Limb (tissue), 2 donors: ENCODE measurements at regions not wholly inside any gene's neighbourhood (a gene's known extent, or its start where the extent isn't known, plus 50 kb on each side); places are given as distances from the start of the nearest gene placed in this dataset.

Experiments
- DNase-seq, 2 donors: peaks; one replicate each; pipeline ENCODE4 v3.0.0-alpha.2; 2016; ENCODE audit errors: extremely low spot score in 2 of 2

DNA sequence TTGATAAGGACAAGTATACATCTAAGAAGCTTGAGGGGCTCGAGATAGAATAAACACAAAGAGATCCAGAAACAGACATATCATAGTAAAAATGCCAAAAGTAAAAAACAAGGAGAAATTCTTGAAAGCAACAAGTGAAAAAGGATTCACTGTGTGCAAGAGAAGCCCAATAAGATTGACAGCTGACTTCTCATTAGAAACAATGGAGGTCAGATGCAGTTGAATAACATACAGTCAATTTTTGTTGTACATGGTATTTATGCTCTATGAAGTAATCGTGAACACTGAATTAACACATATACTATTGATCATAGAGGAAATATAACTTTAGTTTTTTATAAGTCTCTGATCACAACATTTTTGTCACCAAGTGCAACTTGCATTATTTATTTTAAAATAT lies 982.8 kb upstream of the SORCS1 start:
- no peak for DNase-seq

DNA sequence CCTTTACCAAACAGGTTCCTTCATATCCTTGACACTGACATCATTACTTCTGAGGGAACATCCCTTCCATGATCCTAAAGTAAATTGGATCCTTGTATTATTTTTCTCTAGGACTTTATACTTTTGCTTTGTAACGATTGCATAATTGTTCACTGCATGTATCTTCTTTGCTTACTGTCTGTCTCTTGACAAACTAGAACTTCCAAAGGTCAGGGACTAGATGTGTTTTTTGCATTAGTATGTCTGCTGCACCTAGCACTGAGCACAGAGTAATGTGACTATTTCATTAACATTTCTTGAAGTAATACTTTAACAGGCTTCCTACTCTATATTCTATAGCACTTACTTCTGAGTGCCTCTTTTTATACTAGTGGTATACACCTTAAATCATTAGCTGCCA lies 976.6 kb upstream of the SORCS1 start:
- DNase-seq: no peak

DNA sequence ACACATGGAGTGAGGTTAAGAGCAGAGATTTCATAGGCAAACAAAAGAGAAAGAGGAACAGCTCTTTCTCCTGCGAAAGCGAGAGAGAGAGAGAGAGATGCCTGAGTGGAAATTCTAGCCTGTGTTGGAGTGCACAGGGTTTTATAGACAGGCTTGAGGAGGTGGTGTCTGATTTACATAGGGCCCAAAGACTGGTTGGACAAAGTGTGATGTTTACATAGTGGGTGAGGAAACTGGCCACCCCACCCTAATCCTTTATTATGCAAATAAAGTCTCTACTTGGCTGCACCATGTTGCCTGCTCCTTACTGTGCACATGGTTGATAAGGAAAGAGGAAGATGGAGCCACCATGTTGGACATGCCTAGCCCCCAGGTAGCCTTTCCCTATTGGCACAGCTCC lies 967.8 kb upstream of the SORCS1 start:
- no peak for DNase-seq

GRCh38 chr10:108130575-108130974 lies 966.1 kb upstream of the SORCS1 start:
- DNase-seq: no peak

DNA sequence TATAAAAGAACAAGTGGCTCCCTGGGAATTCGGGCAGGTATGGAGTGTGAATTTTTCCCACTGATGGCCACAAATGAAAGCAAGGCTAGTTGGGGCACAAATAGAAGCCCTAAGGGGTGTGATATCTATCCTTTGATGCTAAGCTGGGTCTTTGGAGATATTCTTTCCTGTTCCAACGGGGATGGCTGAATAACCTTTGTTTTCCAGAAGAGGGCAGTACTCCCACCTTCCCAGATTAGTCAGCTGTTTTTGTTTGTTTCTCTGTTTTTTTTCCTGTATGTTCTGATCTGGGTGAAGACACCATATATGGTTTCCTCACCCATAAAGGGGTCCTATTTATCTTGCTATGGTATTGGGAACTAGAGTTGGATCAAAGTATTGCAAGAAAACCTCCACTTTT lies 947.7 kb upstream of the SORCS1 start:
- no peak for DNase-seq

- no peak for DNase-seq
Observed at GRCh38 chr10:108104551-108105156, 940.1 kb upstream of the SORCS1 start.

GRCh38 chr10:108097258-108097657 lies 932.8 kb upstream of the SORCS1 start:
- DNase-seq: no peak

DNA sequence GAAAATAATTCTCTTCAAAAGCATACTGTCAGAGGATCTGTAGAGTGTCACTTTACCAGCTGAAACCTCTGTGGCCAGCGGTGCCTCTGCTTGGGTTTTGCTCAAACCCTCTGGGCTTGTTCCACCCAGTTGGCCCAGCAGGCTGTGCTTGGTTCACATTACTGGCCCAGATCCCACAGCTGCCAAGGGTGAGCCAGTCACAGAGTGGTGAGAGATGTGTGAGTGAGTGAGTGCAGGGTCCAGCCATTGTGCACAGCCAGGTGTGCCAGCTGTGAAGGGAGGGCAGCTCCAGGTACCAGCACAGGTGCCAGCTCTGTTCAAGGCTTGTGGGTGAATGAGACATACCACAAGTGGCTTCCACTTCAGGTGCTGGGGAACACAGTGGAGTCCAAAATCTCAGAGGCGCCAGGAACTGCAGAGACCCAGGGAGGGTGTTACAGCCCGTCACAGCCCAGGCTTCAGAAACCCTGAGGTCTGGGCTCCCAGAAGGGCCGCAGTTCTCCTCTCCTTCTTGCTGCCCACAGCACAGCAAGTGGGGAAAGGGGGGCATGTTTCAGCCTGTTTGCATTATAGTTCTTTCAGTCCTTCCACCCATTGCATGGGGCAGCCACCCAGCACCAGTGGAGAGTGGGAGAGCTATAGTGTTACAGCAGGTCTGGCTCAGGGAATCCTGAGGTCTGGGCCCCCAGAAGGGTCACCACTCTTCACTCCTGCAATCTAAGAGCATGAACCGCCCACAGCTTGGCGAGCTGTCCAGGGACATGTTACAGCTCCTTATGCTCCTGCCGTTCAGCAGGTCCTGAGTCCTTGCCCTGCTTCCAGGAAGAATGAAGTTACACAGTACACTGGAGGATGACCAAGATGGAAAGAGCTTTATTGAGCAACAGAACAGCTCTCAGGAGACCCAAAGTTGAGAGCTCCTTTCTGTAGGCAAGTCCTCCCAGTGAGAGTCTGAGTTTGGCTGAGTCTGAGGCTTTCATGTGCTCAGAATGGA lies 931.7 kb upstream of the SORCS1 start:
- no peak for DNase-seq

DNA sequence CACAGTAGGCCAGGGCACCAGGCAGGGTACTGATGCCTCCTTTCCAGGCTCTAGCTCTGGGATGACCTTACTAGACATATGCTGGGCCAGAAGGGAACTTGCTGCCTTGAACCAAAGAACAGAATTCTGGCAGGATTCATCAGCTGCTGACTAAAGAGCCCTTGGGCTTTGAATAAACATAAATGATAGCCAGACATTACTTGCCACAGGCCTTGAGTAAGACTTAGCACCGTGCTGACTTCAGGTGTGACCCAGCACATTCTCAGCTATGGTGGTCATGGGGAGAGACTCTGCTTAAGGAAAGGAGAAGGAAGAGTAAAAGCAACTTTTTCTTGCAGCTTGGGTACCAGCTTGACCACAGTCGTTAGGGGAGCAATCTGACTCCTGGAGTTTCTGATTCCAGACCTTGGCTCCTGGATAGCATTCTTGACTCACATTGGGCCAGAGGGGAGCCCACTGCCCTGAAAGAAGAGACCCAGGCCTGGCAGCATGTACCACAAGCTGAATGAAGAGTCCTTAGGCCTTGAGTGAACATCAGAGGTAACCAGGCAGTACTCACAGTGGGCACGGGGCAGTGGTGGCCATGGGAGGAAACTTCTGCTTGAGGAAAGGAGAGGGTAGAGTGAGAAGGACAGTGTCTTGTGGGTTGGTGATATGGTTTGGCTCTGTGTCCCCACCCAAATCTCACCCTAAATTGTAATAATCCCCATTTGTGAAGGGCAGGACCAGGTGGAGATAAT lies 926.1 kb upstream of the SORCS1 start:
- DNase-seq: no peak

DNA sequence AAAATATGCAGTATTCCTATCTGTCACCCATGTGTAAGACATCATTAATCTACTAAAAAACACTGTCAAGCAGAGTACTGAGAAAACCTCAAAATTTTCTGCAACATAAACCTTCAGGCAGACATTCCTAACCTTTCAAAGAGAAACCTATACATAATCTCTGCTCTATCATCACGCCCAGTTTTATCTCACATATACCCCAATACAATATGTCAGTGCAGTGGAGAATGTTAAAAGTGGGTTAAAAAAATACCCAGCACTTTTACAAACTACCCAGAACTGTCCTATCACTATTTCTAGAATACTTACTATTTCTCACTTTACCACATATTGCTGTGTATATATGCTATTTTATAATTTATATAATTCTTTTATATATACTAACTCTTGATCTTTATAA lies 922.0 kb upstream of the SORCS1 start:
- DNase-seq: no peak

GRCh38 chr10:108082596-108082995 lies 918.1 kb upstream of the SORCS1 start:
- no peak for DNase-seq

DNA sequence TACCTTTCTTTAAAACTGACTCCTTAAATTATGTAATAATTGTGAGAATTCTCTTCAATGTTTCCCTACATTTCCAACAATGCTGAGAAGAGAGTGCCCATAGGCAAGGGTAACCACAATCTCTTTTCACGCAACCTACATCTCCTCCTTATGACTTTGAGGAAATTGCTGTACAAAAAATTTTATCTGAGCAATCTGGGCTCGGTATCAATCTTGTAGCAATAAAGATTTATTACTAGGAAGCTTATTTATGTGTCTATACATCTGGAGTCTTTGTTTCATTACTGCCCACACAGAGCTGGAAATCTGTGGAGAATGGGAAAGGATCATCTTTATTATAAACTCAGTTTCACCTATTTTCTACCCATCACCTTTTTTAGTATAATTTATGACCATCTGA lies 913.8 kb upstream of the SORCS1 start:
- DNase-seq: no peak

- no peak for DNase-seq
Observed at GRCh38 chr10:108072466-108072865, 908.0 kb upstream of the SORCS1 start.

DNA sequence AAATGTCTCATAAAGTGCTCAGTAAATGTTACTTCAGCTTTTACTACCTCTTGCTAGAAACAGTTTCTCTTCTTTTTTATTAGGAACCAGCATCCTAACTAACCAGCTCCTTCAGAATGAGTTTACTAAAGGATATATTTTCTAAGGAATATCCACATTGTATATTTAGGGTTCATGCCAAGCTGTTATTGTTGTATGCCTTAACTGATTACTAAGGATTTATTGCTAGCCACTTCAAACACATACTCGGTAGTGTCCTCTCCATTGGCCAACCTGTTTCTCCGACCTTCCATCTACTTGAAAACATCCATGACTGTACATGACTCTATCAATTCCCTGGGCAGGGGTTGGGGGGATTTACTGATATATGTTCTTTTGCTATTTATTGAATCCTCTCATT lies 906.3 kb upstream of the SORCS1 start:
- no peak for DNase-seq

DNA sequence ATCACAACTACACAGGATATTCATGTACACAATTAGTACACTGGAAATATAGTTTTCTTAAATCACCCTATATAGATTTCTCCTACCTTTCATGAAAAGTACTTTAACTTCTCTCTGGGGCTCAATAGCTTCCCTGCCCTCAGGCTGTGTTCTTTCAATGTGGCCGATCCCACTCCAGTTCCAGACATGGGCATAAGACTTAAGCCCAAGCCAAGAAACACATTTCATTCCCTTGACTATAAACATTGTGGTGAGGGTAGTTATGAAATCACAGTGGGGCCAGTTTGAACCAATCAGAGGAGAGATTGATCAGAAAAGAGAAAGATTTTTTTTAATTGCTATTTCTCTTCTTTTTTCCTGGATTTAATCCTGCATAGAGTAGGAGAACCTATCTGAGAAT lies 904.6 kb upstream of the SORCS1 start:
- no peak for DNase-seq

DNA sequence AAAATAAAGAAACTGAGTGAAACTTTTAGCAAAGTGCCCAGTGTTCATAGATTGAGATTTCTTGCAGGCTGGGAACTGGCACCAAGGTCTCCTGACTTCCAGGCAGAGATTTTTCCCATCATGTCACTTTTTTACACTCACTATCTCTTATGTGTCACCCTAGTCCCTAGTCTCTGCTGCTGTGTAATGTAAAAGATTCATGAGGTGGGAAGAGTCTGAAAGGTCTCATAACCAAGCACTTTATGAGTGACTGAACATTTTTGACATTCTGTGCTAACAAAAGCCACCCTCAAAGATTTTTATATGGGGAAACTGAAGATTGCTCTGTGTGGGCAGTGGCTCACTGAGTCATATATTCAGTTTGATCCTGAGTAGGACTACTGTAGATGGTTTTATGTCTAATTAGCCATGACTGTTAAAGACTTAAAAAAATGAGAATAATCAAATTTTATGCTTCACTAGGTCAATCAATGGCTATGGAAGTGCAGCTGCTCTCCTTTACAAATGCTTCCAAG lies 900.3 kb upstream of the SORCS1 start:
- DNase-seq: no peak

DNA sequence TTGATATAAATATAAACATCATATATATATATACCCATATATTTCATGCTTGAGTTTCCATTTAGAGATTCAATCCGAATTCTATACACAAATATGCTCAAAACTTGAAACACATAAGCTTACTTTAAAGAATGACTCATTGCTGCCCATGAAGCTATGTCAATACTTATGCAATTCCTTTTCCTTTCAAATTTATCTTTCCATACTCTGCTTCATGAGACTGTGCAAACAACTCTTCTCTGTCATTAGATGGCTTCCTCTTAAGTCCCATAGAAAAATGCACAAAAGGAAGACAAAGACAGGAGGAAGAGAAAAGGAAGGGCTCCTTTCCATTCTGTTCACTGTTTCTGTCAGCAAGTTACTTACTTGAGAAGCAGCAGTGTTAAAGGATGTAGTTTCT lies 895.7 kb upstream of the SORCS1 start:
- no peak for DNase-seq

DNA sequence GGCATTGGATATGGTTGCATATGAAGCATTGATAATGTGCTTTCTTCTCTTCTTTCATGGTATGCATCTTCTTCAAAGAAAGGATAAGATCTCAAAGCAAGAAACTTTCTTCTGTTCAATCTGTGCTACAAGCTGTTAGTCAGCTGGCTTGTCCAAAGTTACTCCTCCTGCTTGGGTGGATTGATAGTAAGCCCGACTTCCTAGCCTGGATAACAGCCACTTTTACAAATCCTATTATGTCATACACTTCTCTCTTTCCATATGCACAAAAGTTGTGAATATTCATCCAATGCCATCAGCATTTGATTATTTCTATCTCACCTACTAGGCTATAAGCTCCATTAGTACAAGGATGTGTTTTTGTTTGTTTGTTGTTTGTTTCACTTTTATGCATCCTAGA lies 891.0 kb upstream of the SORCS1 start:
- DNase-seq: no peak

- no peak for DNase-seq
Observed at GRCh38 chr10:108052981-108053380, 888.5 kb upstream of the SORCS1 start.

DNA sequence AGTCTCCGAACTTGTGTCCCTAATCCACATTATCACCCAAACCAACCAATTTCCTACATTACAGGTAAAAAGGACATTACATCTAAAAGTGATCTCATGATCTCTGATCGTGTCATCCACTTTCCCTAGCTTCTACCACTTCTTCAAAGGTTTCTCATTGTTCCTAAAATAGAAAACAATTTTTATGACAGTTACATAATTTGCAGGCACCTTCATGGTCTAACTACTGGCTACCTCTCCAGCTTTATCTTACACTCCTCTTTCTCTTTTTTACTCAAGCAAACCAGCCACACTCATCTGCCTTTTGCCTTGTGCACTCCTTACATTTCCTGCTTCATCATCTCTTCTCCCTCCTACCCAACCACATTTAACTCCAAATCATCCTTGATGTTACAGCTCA lies 886.7 kb upstream of the SORCS1 start:
- DNase-seq: no peak

DNA sequence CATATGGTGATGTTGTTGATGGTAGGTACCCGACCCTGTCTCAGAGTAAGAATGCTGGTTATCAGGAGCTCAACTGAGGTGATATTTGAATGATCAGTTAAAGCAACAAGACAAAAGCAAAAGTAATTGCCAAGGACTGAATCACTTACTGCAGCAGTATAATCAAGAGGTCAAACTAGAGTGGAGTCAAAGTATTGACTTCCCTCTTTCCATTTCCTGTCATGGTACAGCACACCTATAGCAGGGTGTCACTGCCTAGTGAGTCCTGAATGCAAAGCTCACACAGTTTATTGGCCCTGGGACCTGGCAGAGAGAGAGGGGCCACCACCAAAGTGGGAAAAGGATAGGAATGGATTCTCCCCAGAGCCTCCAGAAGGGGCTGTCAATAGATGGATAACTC lies 886.1 kb upstream of the SORCS1 start:
- no peak for DNase-seq

- DNase-seq: no peak
Observed at GRCh38 chr10:108049668-108050067, 885.2 kb upstream of the SORCS1 start.
